ENCODE measurements at regions not wholly inside any gene's neighbourhood (a gene's known extent, or its start where the extent isn't known, plus 50 kb on each side); places are given as distances from the start of the nearest gene placed in this dataset.

GRCh38 chr18:73626221-73626620 lies 521.4 kb downstream of the FBXO15 start:
- no peaks in the 10 kb centered on the region for H3K27me3 ChIP-seq (ENCODE audit: control insufficient read depth in 2 of 2, insufficient read depth in 2 of 2, low read length in 2 of 2)
- H3K4me3 ChIP-seq (replicated peaks in 1 of 3; ENCODE audit: low read depth in 2 of 3, low read length in 3 of 3) = no peak overlapping the region
- no peak for DNase-seq
- Mint-ChIP-seq H3K27ac (no peak overlapping the region), H3K36me3 (no peaks in the 10 kb centered on the region), H3K9me3 (peaks cover 0 to 2% (median 0%) of the 10 kb centered on the region in 7 donors), H3K4me3 (no peak overlapping the region), H3K4me1 (no peaks in the 10 kb centered on the region), H3K27me3 (ENCODE audit: low read depth in 3 of 3) (peaks cover 0 to 1% (median 1%) of the 10 kb centered on the region in 3 donors)
- intact Hi-C loops (cut with micrococcal nuclease) = no loop called here
- H2AFZ ChIP-seq (ENCODE audit: insufficient read depth, low read depth, low read length, poor library complexity, severe bottlenecking) = no peak overlapping the region
- no peaks in the 10 kb centered on the region for H4K20me1 ChIP-seq (ENCODE audit: insufficient read depth, low read length)
- TF ChIP-seq, protein P1, sequence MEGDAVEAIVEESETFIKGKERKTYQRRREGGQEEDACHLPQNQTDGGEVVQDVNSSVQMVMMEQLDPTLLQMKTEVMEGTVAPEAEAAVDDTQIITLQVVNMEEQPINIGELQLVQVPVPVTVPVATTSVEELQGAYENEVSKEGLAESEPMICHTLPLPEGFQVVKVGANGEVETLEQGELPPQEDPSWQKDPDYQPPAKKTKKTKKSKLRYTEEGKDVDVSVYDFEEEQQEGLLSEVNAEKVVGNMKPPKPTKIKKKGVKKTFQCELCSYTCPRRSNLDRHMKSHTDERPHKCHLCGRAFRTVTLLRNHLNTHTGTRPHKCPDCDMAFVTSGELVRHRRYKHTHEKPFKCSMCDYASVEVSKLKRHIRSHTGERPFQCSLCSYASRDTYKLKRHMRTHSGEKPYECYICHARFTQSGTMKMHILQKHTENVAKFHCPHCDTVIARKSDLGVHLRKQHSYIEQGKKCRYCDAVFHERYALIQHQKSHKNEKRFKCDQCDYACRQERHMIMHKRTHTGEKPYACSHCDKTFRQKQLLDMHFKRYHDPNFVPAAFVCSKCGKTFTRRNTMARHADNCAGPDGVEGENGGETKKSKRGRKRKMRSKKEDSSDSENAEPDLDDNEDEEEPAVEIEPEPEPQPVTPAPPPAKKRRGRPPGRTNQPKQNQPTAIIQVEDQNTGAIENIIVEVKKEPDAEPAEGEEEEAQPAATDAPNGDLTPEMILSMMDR (IDR thresholded peaks at IDR 0.05) = no peak
- no peaks in the 10 kb centered on the region for H3K9me3 ChIP-seq (replicated peaks in 1 of 2; ENCODE audit: control insufficient read depth in 1 of 2, insufficient read depth in 1 of 2, low read length in 2 of 2)
- no peaks in the 10 kb centered on the region for H3K79me2 ChIP-seq (ENCODE audit: insufficient read depth, low read length)
- H3K9ac ChIP-seq (ENCODE audit: insufficient read depth, low read length, poor library complexity, severe bottlenecking) = no peak overlapping the region
- no peak overlapping the region for H3K4me2 ChIP-seq (replicated peaks; ENCODE audit: extremely low read depth, low read length, poor library complexity, severe bottlenecking)
- no peaks in the 10 kb centered on the region for H3K4me1 ChIP-seq (ENCODE audit: control insufficient read depth in 1 of 2, insufficient read depth in 2 of 2, low read length in 2 of 2)
- no peaks in the 10 kb centered on the region for H3K36me3 ChIP-seq (replicated peaks in 1 of 2; ENCODE audit: control insufficient read depth in 1 of 2, insufficient read depth in 2 of 2, low read length in 2 of 2)
- WGBS (ENCODE audit: insufficient coverage) = no CpG with 5 or more reads among the region's 2 CpGs
- H3K27ac ChIP-seq (ENCODE audit: low read depth in 1 of 2, low read length in 2 of 2) = no peak overlapping the region

GRCh38 chr18:73621091-73621490 lies 526.5 kb downstream of the FBXO15 start:
- Mint-ChIP-seq H3K4me1 (no peaks in the 10 kb centered on the region), H3K27me3 (ENCODE audit: low read depth in 3 of 3) (peaks cover 0 to 1% (median 0%) of the 10 kb centered on the region in 3 donors), H3K4me3 (no peak overlapping the region), H3K27ac (no peak overlapping the region), H3K36me3 (no peaks in the 10 kb centered on the region), H3K9me3 (peaks cover 0 to 3% (median 1%) of the 10 kb centered on the region in 7 donors)
- Histone ChIP-seq H3K79me2 (ENCODE audit: insufficient read depth, low read length) (no peaks in the 10 kb centered on the region), H3K27me3 (ENCODE audit: control insufficient read depth in 2 of 2, insufficient read depth in 2 of 2, low read length in 2 of 2) (no peaks in the 10 kb centered on the region), H3K4me1 (ENCODE audit: control insufficient read depth in 1 of 2, insufficient read depth in 2 of 2, low read length in 2 of 2) (no peaks in the 10 kb centered on the region), H3K4me2 (replicated peaks; ENCODE audit: extremely low read depth, low read length, poor library complexity, severe bottlenecking) (no peak overlapping the region), H3K4me3 (replicated peaks in 1 of 3; ENCODE audit: low read depth in 2 of 3, low read length in 3 of 3) (no peak overlapping the region), H3K9ac (ENCODE audit: insufficient read depth, low read length, poor library complexity, severe bottlenecking) (no peak overlapping the region), H4K20me1 (ENCODE audit: insufficient read depth, low read length) (no peaks in the 10 kb centered on the region), H3K9me3 (replicated peaks in 1 of 2; ENCODE audit: control insufficient read depth in 1 of 2, insufficient read depth in 1 of 2, low read length in 2 of 2) (no peaks in the 10 kb centered on the region), H3K36me3 (replicated peaks in 1 of 2; ENCODE audit: control insufficient read depth in 1 of 2, insufficient read depth in 2 of 2, low read length in 2 of 2) (no peaks in the 10 kb centered on the region), H2AFZ (ENCODE audit: insufficient read depth, low read depth, low read length, poor library complexity, severe bottlenecking) (no peak overlapping the region), H3K27ac (ENCODE audit: low read depth in 1 of 2, low read length in 2 of 2) (no peak overlapping the region)
- WGBS (ENCODE audit: insufficient coverage) = no CpG with 5 or more reads among the region's 1 CpG
- TF ChIP-seq, protein P1 (IDR thresholded peaks at IDR 0.05) = no peak
- intact Hi-C loops (cut with micrococcal nuclease) = no loop called here
- no peak for DNase-seq

Measured in CD14-positive monocyte (primary cell).